GM12878 (cell line): ENCODE measurements at regions not wholly inside any gene's neighbourhood (a gene's known extent, or its start where the extent isn't known, plus 50 kb on each side); places are given as distances from the start of the nearest gene placed in this dataset.

Experiments
- ATAC-seq: fragments of 200-7000 bp; cut with Tn5 transposase; 3 replicates; pipeline ENCODE4 v1.9.1; 2020; ENCODE audit warnings: mild to moderate bottlenecking, moderate library complexity
- BruUV-seq: library from RNA; stranded (reverse); fragments of 400-500 nt; replicated peaks from 2 replicates; lab custom pipeline; 2021; lab: Mats Ljungman, UMichigan
- CTCF ChIA-PET: fragments of 300-600 bp; sonication (Branson Sonifier 250); formaldehyde crosslinking; extraction: SDS; loops from one replicate; lab custom pipeline; 2021; ENCODE audit warnings: inconsistent platforms; lab: Yijun Ruan, JAX
- POLR2A ChIA-PET: fragments of 350-600 bp; formaldehyde crosslinking; extraction: SDS; loops from one replicate; lab custom pipeline; 2021; ENCODE audit warnings: inconsistent platforms; lab: Charles Lee
- RAD21 ChIA-PET: fragments of 300-600 bp; sonication (Branson Sonifier 250); formaldehyde crosslinking; loops from one replicate; lab custom pipeline; 2023; ENCODE audit warnings: antibody characterized with exemption; ENCODE audit not compliant: unreplicated experiment; lab: Charles Lee
- SMC1A ChIA-PET: fragments of 300-600 bp; sonication (Branson Sonifier 250); formaldehyde crosslinking; loops from one replicate; lab custom pipeline; 2023; ENCODE audit not compliant: unreplicated experiment, uncharacterized antibody; lab: Charles Lee
- DNase-seq: peaks from one replicate; pipeline ENCODE4 v3.0.0-alpha.2; 2011; ENCODE audit warnings: low read depth, low spot score
- FAIRE-seq: peaks from 3 replicates; lab custom pipeline; 2011; peaks lifted over from hg19 to GRCh38; lab: Jason Lieb, UNC
- H2AFZ ChIP-seq: 2 replicates; pipeline ENCODE4 v1.6.0; 2011; ENCODE audit warnings: low read depth, low read length, control low read depth; ENCODE audit not compliant: control insufficient read depth
- H3K27ac ChIP-seq: 2 replicates; pipeline ENCODE4 v1.5.1; 2011; ENCODE audit warnings: control low read depth; ENCODE audit not compliant: control insufficient read depth, insufficient read depth
- H3K27me3 ChIP-seq, 2 experiments: replicated peaks in 1 of 2; 2 replicates each; pipeline versions ENCODE4 v1.6.0 to v1.6.1; 2011; ENCODE audit warnings: low read length in 1 of 2; ENCODE audit not compliant: control insufficient read depth in 2 of 2, insufficient read depth in 2 of 2
- H3K36me3 ChIP-seq, 2 experiments: 2 replicates each; pipeline ENCODE4 v1.5.1; 2011; ENCODE audit warnings: low read length in 1 of 2; ENCODE audit not compliant: control insufficient read depth in 2 of 2, insufficient read depth in 2 of 2
- H3K4me1 ChIP-seq: 2 replicates; pipeline ENCODE4 v1.6.1; 2011; ENCODE audit warnings: mild to moderate bottlenecking, low read length, moderate library complexity, mixed read lengths; ENCODE audit not compliant: control insufficient read depth, insufficient read depth
- H3K4me2 ChIP-seq: 2 replicates; pipeline ENCODE4 v1.6.0; 2011; ENCODE audit warnings: control low read depth; ENCODE audit not compliant: control insufficient read depth, insufficient read depth
- H3K4me3 ChIP-seq: fragments of 200-600 bp; sonication (generic); 2 replicates; pipeline ENCODE4 v1.5.1; 2016
- H3K79me2 ChIP-seq: 2 replicates; pipeline ENCODE4 v1.6.0; 2011; ENCODE audit warnings: low read length; ENCODE audit not compliant: control insufficient read depth, insufficient read depth
- H3K9ac ChIP-seq: 2 replicates; pipeline ENCODE4 v1.8.0; 2011; ENCODE audit warnings: low read length, control low read depth, mixed read lengths; ENCODE audit not compliant: control insufficient read depth, insufficient read depth
- H3K9me3 ChIP-seq: replicated peaks from 3 replicates; pipeline ENCODE4 v1.5.1; 2011; ENCODE audit warnings: mild to moderate bottlenecking, low read length; ENCODE audit not compliant: control insufficient read depth, insufficient read depth
- H4K20me1 ChIP-seq: 2 replicates; pipeline ENCODE4 v1.6.0; 2011; ENCODE audit not compliant: control insufficient read depth, insufficient read depth
- CHD1 ChIP-seq: IDR thresholded peaks from 2 replicates; pipeline ENCODE4 v1.6.1; 2012; ENCODE audit warnings: low read depth, low read length, improper control_type of control experiment
- EGR1 ChIP-seq, 2 experiments: IDR thresholded peaks; 1 replicate in 1 of 2; 2 replicates in 1 of 2; pipeline ENCODE4 v1.6.1; 2011 to 2012; ENCODE audit warnings: low read depth in 2 of 2, low read length in 2 of 2, borderline replicate concordance in 1 of 2, mild to moderate bottlenecking in 1 of 2, moderate library complexity in 1 of 2
- GABPA ChIP-seq: IDR thresholded peaks from 2 replicates; pipeline ENCODE4 v1.6.1; 2014; ENCODE audit warnings: antibody characterized with exemption, low read depth, mild to moderate bottlenecking, inconsistent platforms
- GATAD2B ChIP-seq: fragments of 450-650 bp; conservative IDR thresholded peaks from 2 replicates; pipeline ENCODE4 v1.6.1; 2017; ENCODE audit warnings: low read depth, mild to moderate bottlenecking, moderate library complexity
- PML ChIP-seq: IDR thresholded peaks from 2 replicates; pipeline ENCODE4 v1.6.1; 2012; ENCODE audit warnings: low read length, inconsistent platforms
- RCOR1 ChIP-seq: conservative IDR thresholded peaks from 2 replicates; pipeline ENCODE4 v1.6.1; 2012; ENCODE audit warnings: low read depth, low read length, improper control_type of control experiment
- TAF1 ChIP-seq: IDR thresholded peaks from 2 replicates; pipeline ENCODE4 v1.6.1; 2011; ENCODE audit warnings: mild to moderate bottlenecking, low read depth, low read length, borderline replicate concordance
- TARDBP ChIP-seq: IDR thresholded peaks from 2 replicates; pipeline ENCODE4 v1.6.1; 2016; ENCODE audit warnings: borderline replicate concordance
- TCF7 ChIP-seq: IDR thresholded peaks from 2 replicates; pipeline ENCODE4 v1.6.1; 2014; ENCODE audit warnings: antibody characterized with exemption, borderline replicate concordance
- YBX1 ChIP-seq: fragments of 450-650 bp; IDR thresholded peaks from 2 replicates; pipeline ENCODE4 v1.6.1; 2016; ENCODE audit warnings: antibody characterized with exemption
- ZNF384 ChIP-seq: IDR thresholded peaks from 2 replicates; pipeline ENCODE4 v1.6.1; 2012; ENCODE audit warnings: low read depth, mild to moderate bottlenecking, low read length, improper control_type of control experiment, borderline replicate concordance
- WGBS: methylation state at CpG from one replicate; pipeline ENCODE4 v1.1.6; 2016; ENCODE audit warnings: low lambda C conversion rate; ENCODE audit not compliant: insufficient replicate concordance, insufficient coverage; ENCODE audit errors: missing lambda C conversion rate; 5-methylcytosine and 5-hydroxymethylcytosine counted together
- in situ Hi-C: fragments of 300-500 bp; cut with MboI; formaldehyde crosslinking; loops from 9 replicates; pipeline ENCODE4 v1.14.3; 2018; ENCODE audit warnings: mixed read lengths
- intact Hi-C: fragments of 100-400 bp; cut with micrococcal nuclease; formaldehyde crosslinking; loops from one replicate; pipeline ENCODE4 v1.14.2; 2022; ENCODE audit not compliant: unreplicated experiment
- TF ChIP-seq, protein P1 (sequence below): IDR thresholded peaks from 2 replicates; pipeline ENCODE4 v1.6.1; 2012; ENCODE audit warnings: improper control_type of control experiment, low read depth, low read length; ENCODE audit not compliant: insufficient replicate concordance

DNA sequence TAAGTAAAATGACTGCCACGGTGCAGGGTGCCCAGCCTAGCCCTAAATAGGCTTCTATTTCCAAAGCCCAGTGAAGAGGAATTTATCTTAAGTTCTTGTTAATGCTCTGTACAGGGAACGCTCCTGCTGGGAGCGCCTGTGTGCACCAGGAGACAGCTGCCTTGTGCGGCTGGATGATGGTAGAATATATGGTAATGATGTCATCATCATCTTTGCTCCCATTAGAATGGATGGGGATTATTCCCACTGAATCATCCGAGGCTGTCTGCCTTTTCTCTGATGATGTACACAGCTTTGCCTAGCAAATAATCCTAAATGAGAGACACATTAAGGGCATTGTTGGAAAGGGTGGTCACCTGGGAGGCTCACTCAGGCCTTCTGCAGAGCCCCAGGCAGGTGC, 928.1 kb downstream of the CCSER2 start:
- intact Hi-C loops = no loop called here
- SMC1A ChIA-PET = no interaction called here
- 16% methylated on average over 5 of the region's 5 CpGs for WGBS
- DNase-seq (no peak), FAIRE-seq (no peak)
- Histone ChIP-seq H3K4me3 (no peak overlapping the region), H3K9me3 (no peaks in the 10 kb centered on the region), H3K4me2 (no peak overlapping the region), H4K20me1 (no peaks in the 10 kb centered on the region), H3K4me1 (no peaks in the 10 kb centered on the region), H2AFZ (no peak overlapping the region)
- POLR2A ChIA-PET = no interaction called here
- BruUV-seq = no TSS peak
- RAD21 ChIA-PET = no interaction called here
- TF ChIP-seq TARDBP (no peak), TCF7 (no peak), RCOR1 (no peak), GATAD2B (no peak), TAF1 (no peak), ZNF384 (no peak), EGR1 (IDR thresholded peaks at IDR 0.05; ENCODE audit: borderline replicate concordance in 1 of 2, low read depth in 2 of 2, low read length in 2 of 2) (no peak), CHD1 (no peak), PML (no peak), GABPA (no peak), YBX1 (no peak)
- TF ChIP-seq, protein P1, sequence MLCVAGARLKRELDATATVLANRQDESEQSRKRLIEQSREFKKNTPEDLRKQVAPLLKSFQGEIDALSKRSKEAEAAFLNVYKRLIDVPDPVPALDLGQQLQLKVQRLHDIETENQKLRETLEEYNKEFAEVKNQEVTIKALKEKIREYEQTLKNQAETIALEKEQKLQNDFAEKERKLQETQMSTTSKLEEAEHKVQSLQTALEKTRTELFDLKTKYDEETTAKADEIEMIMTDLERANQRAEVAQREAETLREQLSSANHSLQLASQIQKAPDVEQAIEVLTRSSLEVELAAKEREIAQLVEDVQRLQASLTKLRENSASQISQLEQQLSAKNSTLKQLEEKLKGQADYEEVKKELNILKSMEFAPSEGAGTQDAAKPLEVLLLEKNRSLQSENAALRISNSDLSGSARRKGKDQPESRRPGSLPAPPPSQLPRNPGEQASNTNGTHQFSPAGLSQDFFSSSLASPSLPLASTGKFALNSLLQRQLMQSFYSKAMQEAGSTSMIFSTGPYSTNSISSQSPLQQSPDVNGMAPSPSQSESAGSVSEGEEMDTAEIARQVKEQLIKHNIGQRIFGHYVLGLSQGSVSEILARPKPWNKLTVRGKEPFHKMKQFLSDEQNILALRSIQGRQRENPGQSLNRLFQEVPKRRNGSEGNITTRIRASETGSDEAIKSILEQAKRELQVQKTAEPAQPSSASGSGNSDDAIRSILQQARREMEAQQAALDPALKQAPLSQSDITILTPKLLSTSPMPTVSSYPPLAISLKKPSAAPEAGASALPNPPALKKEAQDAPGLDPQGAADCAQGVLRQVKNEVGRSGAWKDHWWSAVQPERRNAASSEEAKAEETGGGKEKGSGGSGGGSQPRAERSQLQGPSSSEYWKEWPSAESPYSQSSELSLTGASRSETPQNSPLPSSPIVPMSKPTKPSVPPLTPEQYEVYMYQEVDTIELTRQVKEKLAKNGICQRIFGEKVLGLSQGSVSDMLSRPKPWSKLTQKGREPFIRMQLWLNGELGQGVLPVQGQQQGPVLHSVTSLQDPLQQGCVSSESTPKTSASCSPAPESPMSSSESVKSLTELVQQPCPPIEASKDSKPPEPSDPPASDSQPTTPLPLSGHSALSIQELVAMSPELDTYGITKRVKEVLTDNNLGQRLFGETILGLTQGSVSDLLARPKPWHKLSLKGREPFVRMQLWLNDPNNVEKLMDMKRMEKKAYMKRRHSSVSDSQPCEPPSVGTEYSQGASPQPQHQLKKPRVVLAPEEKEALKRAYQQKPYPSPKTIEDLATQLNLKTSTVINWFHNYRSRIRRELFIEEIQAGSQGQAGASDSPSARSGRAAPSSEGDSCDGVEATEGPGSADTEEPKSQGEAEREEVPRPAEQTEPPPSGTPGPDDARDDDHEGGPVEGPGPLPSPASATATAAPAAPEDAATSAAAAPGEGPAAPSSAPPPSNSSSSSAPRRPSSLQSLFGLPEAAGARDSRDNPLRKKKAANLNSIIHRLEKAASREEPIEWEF = no peak
- TF ChIP-seq, all 136 proteins: peak for 0
- Histone ChIP-seq H3K79me2 (no peaks in the 10 kb centered on the region), H3K27me3 (no peaks in the 10 kb centered on the region), H3K27ac (no peak overlapping the region), H3K9ac (no peak overlapping the region), H3K36me3 (no peaks in the 10 kb centered on the region)
- ATAC-seq = no peak
- CTCF ChIA-PET = no interaction called here
- in situ Hi-C loops = no loop called here
